Pancreas (tissue), 10 donors: ENCODE measurements at regions not wholly inside any gene's neighbourhood (a gene's known extent, or its start where the extent isn't known, plus 50 kb on each side); places are given as distances from the start of the nearest gene placed in this dataset.

Source experiments
- ATAC-seq, 4 donors: fragments of 200-7000 bp; cut with Tn5 transposase; one replicate each; pipeline versions ENCODE4 v1.8.0 to v1.9.1; 2020; ENCODE audit warnings: mild to moderate bottlenecking in 4 of 4, moderate library complexity in 4 of 4
- DNase-seq, 6 donors: peaks; one replicate each; pipeline ENCODE4 v3.0.0-alpha.2; 2020
- FAIRE-seq: peaks from 2 replicates; lab custom pipeline; 2012; peaks lifted over from hg19 to GRCh38; lab: Jason Lieb, UNC
- H3K27ac ChIP-seq, 4 donors: fragments of 200-600 bp; sonication (generic); 1 replicate in 3 of 4; 2 replicates in 1 of 4; pipeline versions ENCODE4 v1.5.0 to v1.8.0; 2020
- H3K27me3 ChIP-seq, 4 donors: fragments of 200-600 bp; one replicate each; pipeline ENCODE4 v1.8.0; 2021
- H3K36me3 ChIP-seq, 3 donors: fragments of 200-600 bp; sonication (generic) in 1 of 3; one replicate each; pipeline versions ENCODE4 v1.5.0 to v1.8.0; 2020 to 2021
- H3K4me1 ChIP-seq, 3 donors: fragments of 200-600 bp; one replicate each; pipeline ENCODE4 v1.8.0; 2021
- H3K4me3 ChIP-seq, 4 donors: fragments of 200-600 bp; sonication (generic) in 2 of 4; one replicate each; pipeline versions ENCODE4 v1.5.0 to v1.8.0; 2020 to 2021
- H3K9me3 ChIP-seq, 4 donors: fragments of 200-600 bp; one replicate each; pipeline ENCODE4 v1.8.0; 2021
- WGBS, 2 donors: extraction: QIAGEN DNeasy Blood & Tissue Kit; methylation state at CpG; one replicate each; pipeline ENCODE4 v1.1.7; 2013; 5-methylcytosine and 5-hydroxymethylcytosine counted together
- intact Hi-C, 3 donors: fragments of 100-400 bp; cut with DNase I; formaldehyde crosslinking; loops; one replicate each; pipeline versions ENCODE4 v1.11.1 to v1.14.2; 2022
- TF ChIP-seq, protein P1 (sequence below), 4 donors: fragments of 200-600 bp; sonication (generic) in 3 of 4; IDR thresholded peaks; one replicate each; pipeline versions ENCODE4 v1.5.0 to v1.8.0; 2021; ENCODE audit warnings: antibody characterized with exemption in 4 of 4
- donor health status: healthy with polysubstance abuse.
- donor health status: DM: no; HTN: no; CAD: no; lungs with moderate emphysema.
- donor health status: DM: no; HTN: no; CAD: no.
- donor health status: control.
- donor health status: control.
- donor health status: Bipolar disorder and iron deficiency.
- donor health status: DM: yes; HTN: yes; CAD: no.
- donor health status: DM: no; HTN: no; CAD: no.
- donor health status: DM: no; HTN: no; CAD: no.
- donor health status: DM: yes; HTN: yes; CAD: no.

- ATAC-seq (no peak), DNase-seq (no peak), FAIRE-seq (no peak)
- Histone ChIP-seq H3K4me3 (no peak overlapping the region), H3K27me3 (no peaks in the 10 kb centered on the region), H3K4me1 (no peaks in the 10 kb centered on the region), H3K36me3 (no peaks in the 10 kb centered on the region), H3K27ac (no peak overlapping the region), H3K9me3 (no peaks in the 10 kb centered on the region)
- TF ChIP-seq, protein P1, sequence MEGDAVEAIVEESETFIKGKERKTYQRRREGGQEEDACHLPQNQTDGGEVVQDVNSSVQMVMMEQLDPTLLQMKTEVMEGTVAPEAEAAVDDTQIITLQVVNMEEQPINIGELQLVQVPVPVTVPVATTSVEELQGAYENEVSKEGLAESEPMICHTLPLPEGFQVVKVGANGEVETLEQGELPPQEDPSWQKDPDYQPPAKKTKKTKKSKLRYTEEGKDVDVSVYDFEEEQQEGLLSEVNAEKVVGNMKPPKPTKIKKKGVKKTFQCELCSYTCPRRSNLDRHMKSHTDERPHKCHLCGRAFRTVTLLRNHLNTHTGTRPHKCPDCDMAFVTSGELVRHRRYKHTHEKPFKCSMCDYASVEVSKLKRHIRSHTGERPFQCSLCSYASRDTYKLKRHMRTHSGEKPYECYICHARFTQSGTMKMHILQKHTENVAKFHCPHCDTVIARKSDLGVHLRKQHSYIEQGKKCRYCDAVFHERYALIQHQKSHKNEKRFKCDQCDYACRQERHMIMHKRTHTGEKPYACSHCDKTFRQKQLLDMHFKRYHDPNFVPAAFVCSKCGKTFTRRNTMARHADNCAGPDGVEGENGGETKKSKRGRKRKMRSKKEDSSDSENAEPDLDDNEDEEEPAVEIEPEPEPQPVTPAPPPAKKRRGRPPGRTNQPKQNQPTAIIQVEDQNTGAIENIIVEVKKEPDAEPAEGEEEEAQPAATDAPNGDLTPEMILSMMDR (IDR thresholded peaks at IDR 0.05) = no peak
- intact Hi-C loops = no loop called here
- 46 to 60% methylated on average over 3 of the region's 3 CpGs for WGBS, 2 donors
These were observed 810.4 kb downstream of the METTL4 start for GRCh38 chr18:1760901-1761300.

- no peak for FAIRE-seq
- TF ChIP-seq, protein P1 (IDR thresholded peaks at IDR 0.05) = no peak
- Histone ChIP-seq H3K36me3 (no peaks in the 10 kb centered on the region), H3K9me3 (no peaks in the 10 kb centered on the region), H3K27ac (no peak overlapping the region), H3K4me1 (no peaks in the 10 kb centered on the region), H3K27me3 (no peaks in the 10 kb centered on the region), H3K4me3 (no peak overlapping the region)
- 7 to 9% methylated on average over 1 of the region's 1 CpG for WGBS, 2 donors
- intact Hi-C loops = no loop called here
- no peak for DNase-seq
- no peak for ATAC-seq
These were observed 797.0 kb downstream of the METTL4 start for GRCh38 chr18:1774261-1774660.

GRCh38 chr18:1777843-1778242, 793.5 kb downstream of the METTL4 start:
- ATAC-seq = no peak
- TF ChIP-seq, protein P1 (IDR thresholded peaks at IDR 0.05) = no peak

GRCh38 chr18:1778496-1779178, 792.7 kb downstream of the METTL4 start:
- intact Hi-C loops = no loop called here
- Histone ChIP-seq H3K27ac (no peak overlapping the region), H3K36me3 (no peaks in the 10 kb centered on the region), H3K4me3 (no peak overlapping the region), H3K9me3 (no peaks in the 10 kb centered on the region), H3K4me1 (no peaks in the 10 kb centered on the region), H3K27me3 (no peaks in the 10 kb centered on the region)
- no peak for ATAC-seq
- FAIRE-seq = no peak
- TF ChIP-seq, protein P1 (IDR thresholded peaks at IDR 0.05) = no peak
- WGBS, 2 donors = 17 to 21% methylated on average over 1 of the region's 1 CpG
- DNase-seq = no peak

More at GRCh38 chr18:1777843-1778242, 793.5 kb downstream of the METTL4 start:
- Histone ChIP-seq H3K36me3 (no peaks in the 10 kb centered on the region), H3K27ac (no peak overlapping the region), H3K9me3 (no peaks in the 10 kb centered on the region), H3K4me3 (no peak overlapping the region), H3K27me3 (no peaks in the 10 kb centered on the region), H3K4me1 (no peaks in the 10 kb centered on the region)
- intact Hi-C loops = no loop called here
- FAIRE-seq (no peak), DNase-seq (no peak)

- FAIRE-seq = no peak
- Histone ChIP-seq H3K9me3 (no peaks in the 10 kb centered on the region), H3K27ac (no peak overlapping the region), H3K36me3 (no peaks in the 10 kb centered on the region), H3K4me3 (no peak overlapping the region), H3K4me1 (no peaks in the 10 kb centered on the region), H3K27me3 (no peaks in the 10 kb centered on the region)
- TF ChIP-seq, protein P1 (IDR thresholded peaks at IDR 0.05) = no peak
- WGBS, 2 donors = 44 to 60% methylated on average over 3 of the region's 3 CpGs
- ATAC-seq = no peak
- intact Hi-C loops = no loop called here
- no peak for DNase-seq
These were observed 791.7 kb downstream of the METTL4 start for GRCh38 chr18:1779587-1779986.
